GM12878 (cell line): ENCODE measurements at regions not wholly inside any gene's neighbourhood (a gene's known extent, or its start where the extent isn't known, plus 50 kb on each side); places are given as distances from the start of the nearest gene placed in this dataset.

Experiments used
- ATAC-seq: fragments of 200-7000 bp; cut with Tn5 transposase; 3 replicates; pipeline ENCODE4 v1.9.1; 2020; ENCODE audit warnings: mild to moderate bottlenecking, moderate library complexity
- BruUV-seq: library from RNA; stranded (reverse); fragments of 400-500 nt; replicated peaks from 2 replicates; lab custom pipeline; 2021; lab: Mats Ljungman, UMichigan
- CTCF ChIA-PET: fragments of 300-600 bp; sonication (Branson Sonifier 250); formaldehyde crosslinking; extraction: SDS; loops from one replicate; lab custom pipeline; 2021; ENCODE audit warnings: inconsistent platforms; lab: Yijun Ruan, JAX
- POLR2A ChIA-PET: fragments of 350-600 bp; formaldehyde crosslinking; extraction: SDS; loops from one replicate; lab custom pipeline; 2021; ENCODE audit warnings: inconsistent platforms; lab: Charles Lee
- RAD21 ChIA-PET: fragments of 300-600 bp; sonication (Branson Sonifier 250); formaldehyde crosslinking; loops from one replicate; lab custom pipeline; 2023; ENCODE audit warnings: antibody characterized with exemption; ENCODE audit not compliant: unreplicated experiment; lab: Charles Lee
- SMC1A ChIA-PET: fragments of 300-600 bp; sonication (Branson Sonifier 250); formaldehyde crosslinking; loops from one replicate; lab custom pipeline; 2023; ENCODE audit not compliant: unreplicated experiment, uncharacterized antibody; lab: Charles Lee
- DNase-seq: peaks from one replicate; pipeline ENCODE4 v3.0.0-alpha.2; 2011; ENCODE audit warnings: low read depth, low spot score
- FAIRE-seq: peaks from 3 replicates; lab custom pipeline; 2011; peaks lifted over from hg19 to GRCh38; lab: Jason Lieb, UNC
- H2AFZ ChIP-seq: 2 replicates; pipeline ENCODE4 v1.6.0; 2011; ENCODE audit warnings: low read depth, low read length, control low read depth; ENCODE audit not compliant: control insufficient read depth
- H3K27ac ChIP-seq: 2 replicates; pipeline ENCODE4 v1.5.1; 2011; ENCODE audit warnings: control low read depth; ENCODE audit not compliant: control insufficient read depth, insufficient read depth
- H3K27me3 ChIP-seq, 2 experiments: replicated peaks in 1 of 2; 2 replicates each; pipeline versions ENCODE4 v1.6.0 to v1.6.1; 2011; ENCODE audit warnings: low read length in 1 of 2; ENCODE audit not compliant: control insufficient read depth in 2 of 2, insufficient read depth in 2 of 2
- H3K36me3 ChIP-seq, 2 experiments: 2 replicates each; pipeline ENCODE4 v1.5.1; 2011; ENCODE audit warnings: low read length in 1 of 2; ENCODE audit not compliant: control insufficient read depth in 2 of 2, insufficient read depth in 2 of 2
- H3K4me1 ChIP-seq: 2 replicates; pipeline ENCODE4 v1.6.1; 2011; ENCODE audit warnings: mild to moderate bottlenecking, low read length, moderate library complexity, mixed read lengths; ENCODE audit not compliant: control insufficient read depth, insufficient read depth
- H3K4me2 ChIP-seq: 2 replicates; pipeline ENCODE4 v1.6.0; 2011; ENCODE audit warnings: control low read depth; ENCODE audit not compliant: control insufficient read depth, insufficient read depth
- H3K4me3 ChIP-seq: fragments of 200-600 bp; sonication (generic); 2 replicates; pipeline ENCODE4 v1.5.1; 2016
- H3K79me2 ChIP-seq: 2 replicates; pipeline ENCODE4 v1.6.0; 2011; ENCODE audit warnings: low read length; ENCODE audit not compliant: control insufficient read depth, insufficient read depth
- H3K9ac ChIP-seq: 2 replicates; pipeline ENCODE4 v1.8.0; 2011; ENCODE audit warnings: low read length, control low read depth, mixed read lengths; ENCODE audit not compliant: control insufficient read depth, insufficient read depth
- H3K9me3 ChIP-seq: replicated peaks from 3 replicates; pipeline ENCODE4 v1.5.1; 2011; ENCODE audit warnings: mild to moderate bottlenecking, low read length; ENCODE audit not compliant: control insufficient read depth, insufficient read depth
- H4K20me1 ChIP-seq: 2 replicates; pipeline ENCODE4 v1.6.0; 2011; ENCODE audit not compliant: control insufficient read depth, insufficient read depth
- CBFB ChIP-seq: IDR thresholded peaks from 2 replicates; pipeline ENCODE4 v1.6.1; 2016; ENCODE audit warnings: antibody characterized with exemption, low read depth
- CHD4 ChIP-seq: fragments of 200-600 bp; sonication (generic); IDR thresholded peaks from 2 replicates; pipeline ENCODE4 v1.6.1; 2016; ENCODE audit warnings: mild to moderate bottlenecking
- CREB1 ChIP-seq: IDR thresholded peaks from 2 replicates; pipeline ENCODE4 v1.6.1; 2012; ENCODE audit warnings: low read depth, mild to moderate bottlenecking, inconsistent platforms
- E2F4 ChIP-seq: IDR thresholded peaks from 2 replicates; pipeline ENCODE4 v1.6.1; 2012; ENCODE audit warnings: low read depth, low read length, improper control_type of control experiment
- HDAC6 ChIP-seq: fragments of 200-600 bp; sonication (generic); IDR thresholded peaks from one replicate; pipeline ENCODE4 v1.8.0; 2017; ENCODE audit warnings: antibody characterized with exemption; ENCODE audit not compliant: unreplicated experiment
- IRF4 ChIP-seq: IDR thresholded peaks from 2 replicates; pipeline ENCODE4 v1.6.1; 2011; ENCODE audit warnings: low read depth, low read length
- MYC ChIP-seq: IDR thresholded peaks from 2 replicates; pipeline ENCODE4 v1.6.1; 2011; ENCODE audit warnings: mild to moderate bottlenecking, low read length, moderate library complexity, inconsistent platforms; ENCODE audit not compliant: insufficient read depth, insufficient replicate concordance, insufficient read length, severe bottlenecking
- NFYA ChIP-seq: IDR thresholded peaks from 2 replicates; pipeline ENCODE4 v1.6.1; 2011; ENCODE audit warnings: low read depth, mild to moderate bottlenecking, low read length, improper control_type of control experiment, borderline replicate concordance
- NR2C1 ChIP-seq: fragments of 450-650 bp; IDR thresholded peaks from 2 replicates; pipeline ENCODE4 v1.6.1; 2017; ENCODE audit warnings: antibody characterized with exemption, mild to moderate bottlenecking, moderate library complexity
- NR2C2 ChIP-seq: IDR thresholded peaks from 2 replicates; pipeline ENCODE4 v1.6.1; 2011; ENCODE audit warnings: borderline replicate concordance, low read depth; ENCODE audit not compliant: control insufficient read depth, insufficient read length
- PAX8 ChIP-seq: fragments of 450-650 bp; IDR thresholded peaks from 2 replicates; pipeline ENCODE4 v1.6.1; 2017; ENCODE audit warnings: mild to moderate bottlenecking, moderate library complexity
- POLR2AphosphoS5 ChIP-seq: IDR thresholded peaks from 2 replicates; pipeline ENCODE4 v1.6.1; 2011; ENCODE audit warnings: mild to moderate bottlenecking, low read length, inconsistent platforms
- RUNX3 ChIP-seq: IDR thresholded peaks from 2 replicates; pipeline ENCODE4 v1.6.1; 2012; ENCODE audit warnings: low read length, inconsistent platforms
- SREBF1 ChIP-seq: IDR thresholded peaks from 2 replicates; pipeline ENCODE4 v1.6.1; 2012; ENCODE audit warnings: mild to moderate bottlenecking, low read length
- STAT3 ChIP-seq: IDR thresholded peaks from 2 replicates; pipeline ENCODE4 v1.6.1; 2011; ENCODE audit warnings: low read depth, low read length, improper control_type of control experiment
- WGBS: methylation state at CpG from one replicate; pipeline ENCODE4 v1.1.6; 2016; ENCODE audit warnings: low lambda C conversion rate; ENCODE audit not compliant: insufficient replicate concordance, insufficient coverage; ENCODE audit errors: missing lambda C conversion rate; 5-methylcytosine and 5-hydroxymethylcytosine counted together
- in situ Hi-C: fragments of 300-500 bp; cut with MboI; formaldehyde crosslinking; loops from 9 replicates; pipeline ENCODE4 v1.14.3; 2018; ENCODE audit warnings: mixed read lengths
- intact Hi-C: fragments of 100-400 bp; cut with micrococcal nuclease; formaldehyde crosslinking; loops from one replicate; pipeline ENCODE4 v1.14.2; 2022; ENCODE audit not compliant: unreplicated experiment

DNA sequence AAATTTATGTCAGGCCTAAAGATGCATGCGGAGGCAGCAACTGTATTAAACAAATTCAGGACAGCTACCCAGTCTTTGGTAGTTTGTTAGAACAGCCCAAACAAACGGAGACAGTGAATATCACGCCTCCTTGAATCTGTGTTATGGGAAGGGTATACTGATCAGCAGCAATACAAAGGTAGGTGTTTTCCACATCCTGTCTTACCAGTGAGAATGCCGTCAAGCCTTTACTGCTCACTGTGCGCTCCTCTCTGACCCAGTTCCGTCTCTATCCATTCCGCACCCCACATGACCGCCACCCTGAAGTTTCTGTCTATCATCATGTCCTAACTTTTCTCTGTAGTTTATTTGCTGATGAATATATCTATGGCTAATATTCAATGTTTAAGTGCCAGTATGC, 473.3 kb downstream of the LPIN1 start:
- no peaks in the 10 kb centered on the region for H4K20me1 ChIP-seq
- FAIRE-seq: no peak
- no peak overlapping the region for H3K4me3 ChIP-seq
- no peak overlapping the region for H3K27ac ChIP-seq
- no peak for TF ChIP-seq SREBF1
- TF ChIP-seq NR2C2: no peak
- no peak for TF ChIP-seq PAX8
- TF ChIP-seq RUNX3: no peak
- no peak for TF ChIP-seq CREB1
- no peak for TF ChIP-seq NR2C1
- no peak for TF ChIP-seq STAT3
- no peak for TF ChIP-seq E2F4
- TF ChIP-seq, all 136 proteins: peak for 0
- intact Hi-C loops: no loop called here
- Histone ChIP-seq H3K36me3 (no peaks in the 10 kb centered on the region), H3K4me1 (no peaks in the 10 kb centered on the region), H3K9me3 (peaks cover 23% of the 10 kb centered on the region), H3K4me2 (no peak overlapping the region), H3K27me3 (no peaks in the 10 kb centered on the region), H2AFZ (no peak overlapping the region), H3K79me2 (no peaks in the 10 kb centered on the region), H3K9ac (no peak overlapping the region)
- BruUV-seq: no TSS peak
- DNase-seq: no peak
- ChIA-PET SMC1A (no interaction called here), POLR2A (no interaction called here), RAD21 (no interaction called here), CTCF (no interaction called here)
- ATAC-seq: no peak
- 95% methylated on average over 8 of the region's 8 CpGs for WGBS
- in situ Hi-C loops: no loop called here

DNA sequence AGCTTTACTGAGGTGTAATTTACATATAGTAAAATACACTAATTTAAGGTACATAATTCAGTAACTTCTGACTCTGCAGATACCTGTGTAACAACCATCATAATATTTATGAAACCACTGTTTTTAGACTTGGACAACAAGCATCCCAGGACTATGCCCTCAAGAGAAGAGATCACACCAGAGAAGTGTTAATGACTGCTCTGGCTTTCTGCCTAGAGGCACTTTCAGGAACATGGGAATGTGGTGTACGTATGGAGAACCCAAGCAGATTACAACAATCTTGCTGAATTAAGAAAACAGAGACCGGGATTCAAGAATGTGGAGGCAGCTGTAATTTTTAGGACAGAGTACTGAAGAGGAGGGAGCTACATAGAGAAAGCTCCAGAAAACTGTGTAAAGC, 475.2 kb downstream of the LPIN1 start:
- FAIRE-seq (no peak), ATAC-seq (no peak), DNase-seq (no peak)
- H3K27ac ChIP-seq: no peak overlapping the region
- no peaks in the 10 kb centered on the region for H4K20me1 ChIP-seq
- SMC1A ChIA-PET: interaction anchor here (1.4 kb wide), 1 partner anchor 12 kb away, joined by 3 read pairs; no protein-coding TSS in a partner anchor
- H3K9ac ChIP-seq: no peak overlapping the region
- no peak overlapping the region for H2AFZ ChIP-seq
- in situ Hi-C loops (no loop called here), intact Hi-C loops (no loop called here)
- no peaks in the 10 kb centered on the region for H3K27me3 ChIP-seq
- H3K4me2 ChIP-seq: no peak overlapping the region
- no peaks in the 10 kb centered on the region for H3K4me1 ChIP-seq
- no TSS peak for BruUV-seq
- WGBS: 64% methylated on average over 2 of the region's 2 CpGs
- peaks cover 24% of the 10 kb centered on the region for H3K9me3 ChIP-seq
- POLR2A ChIA-PET: no interaction called here
- 0 out of 4 replicates have a peak, but pooled peaks cover 0 to under 1% of the 10 kb centered on the region in 2 experiments for H3K36me3 ChIP-seq
- H3K79me2 ChIP-seq: no peaks in the 10 kb centered on the region
- H3K4me3 ChIP-seq: no peak overlapping the region
- CTCF ChIA-PET: interaction anchor here (0.5 kb wide), 1 partner anchor 382 kb away, joined by 3 read pairs; no protein-coding TSS in a partner anchor
- RAD21 ChIA-PET: no interaction called here
- no peak for TF ChIP-seq HDAC6
- no peak for TF ChIP-seq NFYA
- no peak for TF ChIP-seq POLR2AphosphoS5
- no peak for TF ChIP-seq CBFB
- TF ChIP-seq MYC: no peak
- TF ChIP-seq CHD4: no peak
- no peak for TF ChIP-seq IRF4
